ENCODE measurements at regions not wholly inside any gene's neighbourhood (a gene's known extent, or its start where the extent isn't known, plus 50 kb on each side); places are given as distances from the start of the nearest gene placed in this dataset.
A peak's percentile ranks its signal among the peaks of the same experiment; 100 is the strongest.
"Not testable (repeated sequence)": the region's sequence is repeated elsewhere in the genome, so short reads cannot be mapped to it uniquely, and the experiment has no call there.

GRCh38 chr14:37763266-37763665, 167.8 kb downstream of the TTC6 start:
- H3K4me3 ChIP-seq (ENCODE audit: insufficient read depth, low read length), result no peak overlapping the region
- no peaks in the 10 kb centered on the region for H3K4me1 ChIP-seq (ENCODE audit: insufficient read depth, low read length)
- H2AFZ ChIP-seq (ENCODE audit: low read length), result no peak overlapping the region
- H3K79me2 ChIP-seq (ENCODE audit: insufficient read depth, low read length), result no peaks in the 10 kb centered on the region
- no peak for TF ChIP-seq CTCF (IDR thresholded peaks at IDR 0.05; ENCODE audit: extremely low read depth, low read depth, low read length)
- DNase-seq (ENCODE audit: insufficient read length, low spot score, missing footprints), result no peak
- no peaks in the 10 kb centered on the region for H3K9me3 ChIP-seq (ENCODE audit: low read depth, low read length)
- no peak overlapping the region for H3K4me2 ChIP-seq (ENCODE audit: insufficient read depth, low read length)
- no peaks in the 10 kb centered on the region for H3K27me3 ChIP-seq (ENCODE audit: insufficient read depth, low read length)
- no peak overlapping the region for H3K27ac ChIP-seq (ENCODE audit: low read depth, low read length)
- no peaks in the 10 kb centered on the region for H3K36me3 ChIP-seq (ENCODE audit: insufficient read depth, low read length)
- H4K20me1 ChIP-seq (ENCODE audit: insufficient read depth, low read length), result no peaks in the 10 kb centered on the region

- not testable (repeated sequence) for H3K79me2 ChIP-seq (ENCODE audit: insufficient read depth, low read length); H3K4me1 ChIP-seq (ENCODE audit: insufficient read depth, low read length); H3K27ac ChIP-seq (ENCODE audit: low read depth, low read length); H3K4me2 ChIP-seq (ENCODE audit: insufficient read depth, low read length); H3K4me3 ChIP-seq (ENCODE audit: insufficient read depth, low read length); H4K20me1 ChIP-seq (ENCODE audit: insufficient read depth, low read length); DNase-seq (ENCODE audit: insufficient read length, low spot score, missing footprints); H3K27me3 ChIP-seq (ENCODE audit: insufficient read depth, low read length); H2AFZ ChIP-seq (ENCODE audit: low read length); H3K9me3 ChIP-seq (ENCODE audit: low read depth, low read length); H3K36me3 ChIP-seq (ENCODE audit: insufficient read depth, low read length)
These were observed 176.9 kb downstream of the TTC6 start for GRCh38 chr14:37772283-37772682.

- no peaks in the 10 kb centered on the region for H3K79me2 ChIP-seq (ENCODE audit: insufficient read depth, low read length)
- no peaks in the 10 kb centered on the region for H3K36me3 ChIP-seq (ENCODE audit: insufficient read depth, low read length)
- H3K9me3 ChIP-seq (ENCODE audit: low read depth, low read length), result no peaks in the 10 kb centered on the region
- no peaks in the 10 kb centered on the region for H3K4me1 ChIP-seq (ENCODE audit: insufficient read depth, low read length)
- H3K4me2 ChIP-seq (ENCODE audit: insufficient read depth, low read length), result no peak overlapping the region
- DNase-seq (ENCODE audit: insufficient read length, low spot score, missing footprints), result no peak
- no peaks in the 10 kb centered on the region for H4K20me1 ChIP-seq (ENCODE audit: insufficient read depth, low read length)
- no peak overlapping the region for H2AFZ ChIP-seq (ENCODE audit: low read length)
- no peak overlapping the region for H3K27ac ChIP-seq (ENCODE audit: low read depth, low read length)
- H3K4me3 ChIP-seq (ENCODE audit: insufficient read depth, low read length), result no peak overlapping the region
- TF ChIP-seq CTCF (IDR thresholded peaks at IDR 0.05; ENCODE audit: extremely low read depth, low read depth, low read length), result no peak
- H3K27me3 ChIP-seq (ENCODE audit: insufficient read depth, low read length), result no peaks in the 10 kb centered on the region
These were observed 181.5 kb downstream of the TTC6 start for GRCh38 chr14:37776791-37777499.

- Histone ChIP-seq H3K4me2 (ENCODE audit: insufficient read depth, low read length) (no peak overlapping the region), H3K4me3 (ENCODE audit: insufficient read depth, low read length) (no peak overlapping the region), H3K4me1 (ENCODE audit: insufficient read depth, low read length) (no peaks in the 10 kb centered on the region), H4K20me1 (ENCODE audit: insufficient read depth, low read length) (no peaks in the 10 kb centered on the region), H3K27me3 (ENCODE audit: insufficient read depth, low read length) (no peaks in the 10 kb centered on the region), H2AFZ (ENCODE audit: low read length) (no peak overlapping the region), H3K79me2 (ENCODE audit: insufficient read depth, low read length) (no peaks in the 10 kb centered on the region), H3K27ac (ENCODE audit: low read depth, low read length) (no peak overlapping the region), H3K9me3 (ENCODE audit: low read depth, low read length) (no peaks in the 10 kb centered on the region), H3K36me3 (ENCODE audit: insufficient read depth, low read length) (no peaks in the 10 kb centered on the region)
- TF ChIP-seq CTCF (IDR thresholded peaks at IDR 0.05; ENCODE audit: extremely low read depth, low read depth, low read length), result no peak
- DNase-seq (ENCODE audit: insufficient read length, low spot score, missing footprints), result peak; percentile 3
These were observed 182.9 kb downstream of the TTC6 start for GRCh38 chr14:37778135-37778943.
